Stimulated activated CD8-positive, alpha-beta memory T cell treated with anti-CD3 and anti-CD28 coated beads, Interleukin-4, amount 100 ng/mL, for 1 hour (primary cell): ENCODE measurements at regions not wholly inside any gene's neighbourhood (a gene's known extent, or its start where the extent isn't known, plus 50 kb on each side); places are given as distances from the start of the nearest gene placed in this dataset.

Source experiments
- DNase-seq, 2 donors: peaks; one replicate each; pipeline ENCODE4 v3.0.0-alpha.2; 2020; ENCODE audit warnings: low read depth in 2 of 2, low spot score in 1 of 2

DNA sequence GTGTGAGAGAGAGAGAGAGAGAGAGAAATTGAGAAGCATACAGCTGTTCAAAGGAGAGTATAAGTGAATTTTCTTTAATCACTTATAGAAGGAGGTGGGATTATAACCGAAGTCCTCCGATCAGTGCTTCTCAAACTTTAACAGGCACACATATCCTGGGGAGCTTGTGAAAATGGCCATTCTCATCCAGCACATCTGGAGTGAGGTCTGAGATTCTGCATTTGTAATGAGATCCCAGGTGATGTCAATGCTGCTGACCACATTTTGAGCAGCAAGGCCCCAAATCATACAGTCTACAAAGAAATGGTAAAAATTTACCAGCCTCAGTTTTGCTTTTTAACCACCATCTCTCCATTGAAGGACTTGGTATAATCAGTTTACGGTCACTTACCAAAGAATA is 219.0 kb downstream of the PTEN start:
- DNase-seq, result no peak

DNA sequence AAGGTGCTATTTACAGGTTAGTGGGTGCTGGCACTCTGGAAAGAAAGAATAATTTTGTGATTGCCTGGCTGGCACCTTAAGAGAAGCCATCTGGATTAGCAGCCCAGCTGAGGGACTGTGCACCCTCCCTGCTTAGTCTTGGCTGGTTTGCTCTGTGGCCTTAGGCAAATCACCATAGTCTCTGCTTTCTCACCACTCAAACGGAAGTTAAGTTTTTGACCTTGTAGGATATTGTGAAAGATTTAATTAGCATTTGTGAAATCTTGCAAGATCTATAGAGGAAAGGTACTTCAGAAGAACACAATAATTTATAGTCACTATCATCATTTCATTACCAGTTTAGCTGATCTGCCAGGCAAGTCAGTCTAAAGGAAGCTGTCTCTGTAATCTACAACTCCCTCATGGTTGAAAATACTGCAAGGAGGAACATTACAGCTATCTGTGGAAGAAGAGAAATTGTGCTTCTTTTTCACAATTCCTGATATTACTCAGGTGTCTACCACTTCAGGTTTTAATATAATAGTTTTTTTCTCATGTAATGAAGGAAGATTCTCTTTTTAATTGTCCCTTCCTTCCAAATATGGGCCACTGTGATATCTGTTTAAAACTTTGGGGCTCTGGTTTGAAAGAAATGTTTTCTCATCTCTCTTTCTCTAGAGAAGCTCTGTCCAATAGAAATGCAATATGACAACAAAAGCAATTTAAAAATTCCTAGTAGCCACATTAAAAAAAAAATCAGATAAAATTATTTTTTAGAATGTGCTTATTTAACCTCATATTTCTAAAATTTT is 219.6 kb downstream of the PTEN start:
- no peak for DNase-seq

GRCh38 chr10:88083597-88083989 is 220.2 kb downstream of the PTEN start:
- no peak for DNase-seq

DNA sequence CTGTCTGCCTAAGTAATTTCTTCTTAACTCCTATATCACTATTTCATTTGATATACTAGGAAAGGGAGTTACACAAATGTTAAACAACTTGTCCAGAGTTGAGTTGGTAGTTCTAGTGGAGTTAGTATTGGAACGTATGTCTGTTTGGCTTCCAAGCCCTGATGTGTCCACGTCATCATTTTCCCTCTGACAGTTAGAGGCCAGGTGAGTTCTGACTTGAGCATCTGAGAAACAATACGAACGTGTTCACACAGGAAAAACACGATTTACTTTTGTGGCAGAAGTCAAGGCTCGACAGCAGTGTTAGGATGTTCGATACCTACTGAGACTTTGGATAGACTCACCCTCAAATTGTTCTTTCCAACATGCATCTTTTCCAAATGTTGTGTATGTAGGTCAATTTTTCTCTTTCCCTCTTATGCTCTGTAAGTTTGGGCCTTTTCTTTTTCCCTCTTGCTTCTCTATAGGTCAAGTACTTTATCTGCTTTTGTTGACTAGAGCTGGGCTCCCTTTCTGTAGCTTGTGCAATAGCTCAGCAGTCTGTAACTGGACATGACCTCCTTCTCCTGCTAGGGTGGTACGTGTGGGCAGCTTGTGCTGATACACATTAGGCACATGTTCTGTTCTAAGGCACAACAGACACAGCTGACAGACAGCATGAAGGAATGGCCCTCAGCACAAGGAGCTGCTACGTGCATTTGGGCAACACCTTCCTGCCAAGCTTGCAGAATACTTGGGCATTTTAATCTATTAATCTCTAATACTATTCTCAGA is 222.9 kb downstream of the PTEN start:
- DNase-seq, result no peak

GRCh38 chr10:88088441-88089340 is 225.3 kb downstream of the PTEN start:
- no peak for DNase-seq

DNA sequence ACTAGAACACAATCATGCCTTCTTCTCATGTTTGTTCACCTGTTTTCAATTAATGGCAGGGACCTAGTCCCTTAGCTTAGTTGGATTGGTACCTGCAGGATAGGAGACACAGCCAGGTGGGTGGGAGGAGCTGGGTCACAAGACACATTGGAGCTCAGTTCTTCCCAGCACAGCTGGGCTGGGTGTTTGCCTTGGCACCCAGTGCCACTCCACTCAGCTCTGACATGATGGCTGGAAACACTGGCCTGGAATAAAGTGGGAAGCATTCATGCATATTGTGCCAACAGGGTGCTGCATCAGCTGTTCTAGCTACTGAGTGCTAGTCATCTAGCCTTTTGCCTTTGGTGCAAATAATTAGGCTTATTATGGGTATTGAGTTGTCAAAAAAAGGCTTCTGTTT is 226.1 kb downstream of the PTEN start:
- DNase-seq, result no peak

GRCh38 chr10:88090568-88091214 is 227.3 kb downstream of the PTEN start:
- no peak for DNase-seq

DNA sequence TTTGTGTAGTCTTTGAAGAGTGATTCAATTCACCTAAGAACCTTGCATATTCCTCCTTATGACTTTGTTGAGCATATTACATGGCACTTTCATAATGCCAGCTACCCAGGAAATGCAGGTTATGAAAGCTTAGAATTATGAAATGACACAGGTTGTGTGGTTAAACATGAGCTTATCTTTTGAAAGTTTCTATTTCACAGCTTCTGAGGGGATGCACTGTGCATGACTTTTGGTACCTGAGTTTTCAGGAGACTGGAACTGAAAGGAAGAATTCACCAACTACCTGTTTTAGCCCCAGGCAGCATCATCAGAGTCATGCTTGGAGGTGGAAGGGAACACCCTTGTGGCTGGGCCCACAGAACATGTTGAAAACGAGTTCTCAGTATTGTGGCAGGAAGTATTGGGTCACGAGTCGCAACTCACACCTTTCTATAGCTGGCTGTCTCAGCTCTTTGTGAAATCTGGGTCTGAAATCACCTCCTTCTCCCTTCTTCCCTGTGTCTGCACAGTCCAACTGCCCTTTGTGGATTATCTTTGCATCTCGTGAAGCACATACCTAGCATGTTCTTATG is 228.2 kb downstream of the PTEN start:
- DNase-seq, result peak; percentile 21 to 37

DNA sequence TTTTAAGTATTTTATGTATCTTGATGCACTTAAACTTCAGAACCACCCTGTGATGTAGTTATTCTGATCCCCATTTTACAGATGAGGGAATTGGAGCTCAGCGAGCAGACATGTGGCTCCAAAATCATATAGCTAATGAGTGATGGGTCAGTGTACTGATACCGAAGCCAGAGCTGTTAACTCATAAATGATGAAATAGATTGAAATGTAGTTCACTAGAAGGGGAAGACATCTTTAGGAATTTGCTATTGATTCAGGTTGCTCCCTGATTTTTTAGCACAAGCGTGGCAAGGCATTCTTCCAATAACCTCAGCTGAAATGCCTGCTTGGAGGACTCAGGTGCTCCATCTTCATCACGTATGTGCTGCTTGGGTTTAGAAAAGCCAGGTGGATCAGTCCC is 228.8 kb downstream of the PTEN start:
- no peak for DNase-seq

DNA sequence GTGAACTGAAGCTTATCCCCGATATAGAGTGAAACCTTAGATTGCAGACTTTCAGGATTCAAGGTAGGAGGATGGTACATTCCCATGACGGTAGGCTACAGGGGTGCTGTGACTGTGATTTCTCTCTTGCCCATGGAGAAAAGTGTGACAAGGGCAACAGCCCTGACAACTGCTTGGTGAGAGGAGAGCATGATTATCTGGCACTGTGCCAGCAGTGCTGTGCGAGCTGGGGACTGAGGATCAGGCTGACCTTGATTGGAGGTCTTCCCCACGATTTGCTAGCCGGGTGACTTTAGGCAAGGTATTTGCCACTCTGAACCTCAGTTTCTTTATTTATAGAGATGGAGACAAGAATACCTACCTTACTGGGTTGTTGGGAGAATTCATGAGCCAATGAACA is 229.5 kb downstream of the PTEN start:
- no peak for DNase-seq

GRCh38 chr10:88094795-88095194 is 231.4 kb downstream of the PTEN start:
- DNase-seq, result no peak

GRCh38 chr10:88095223-88095721 is 231.8 kb downstream of the PTEN start:
- no peak for DNase-seq

- no peak for DNase-seq
These were observed 232.5 kb downstream of the PTEN start for GRCh38 chr10:88095778-88096431.

GRCh38 chr10:88097092-88097516 is 233.7 kb downstream of the PTEN start:
- DNase-seq, result no peak

GRCh38 chr10:88097536-88097935 is 234.1 kb downstream of the PTEN start:
- no peak for DNase-seq

DNA sequence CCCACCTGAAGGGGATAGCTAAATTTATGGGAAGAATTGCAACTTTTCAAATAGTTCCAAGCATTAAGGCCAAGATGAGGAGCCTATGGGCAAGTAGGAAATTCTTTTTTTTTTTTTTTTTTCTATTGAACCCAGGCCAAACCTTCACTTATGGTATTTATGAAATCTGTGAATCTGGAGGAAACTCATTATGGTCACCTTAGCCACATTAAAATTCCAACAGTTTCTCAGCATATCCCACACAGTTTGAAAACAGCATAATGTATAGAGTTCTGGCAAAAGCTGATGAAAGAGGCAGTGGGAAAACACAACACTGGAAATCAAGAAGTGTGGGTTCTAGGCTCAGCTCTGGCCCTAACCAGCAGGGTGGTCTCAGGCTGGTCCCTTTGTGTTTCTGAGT is 236.9 kb downstream of the PTEN start:
- no peak for DNase-seq

- DNase-seq, result no peak
These were observed 238.2 kb downstream of the PTEN start for GRCh38 chr10:88101666-88102065.

DNA sequence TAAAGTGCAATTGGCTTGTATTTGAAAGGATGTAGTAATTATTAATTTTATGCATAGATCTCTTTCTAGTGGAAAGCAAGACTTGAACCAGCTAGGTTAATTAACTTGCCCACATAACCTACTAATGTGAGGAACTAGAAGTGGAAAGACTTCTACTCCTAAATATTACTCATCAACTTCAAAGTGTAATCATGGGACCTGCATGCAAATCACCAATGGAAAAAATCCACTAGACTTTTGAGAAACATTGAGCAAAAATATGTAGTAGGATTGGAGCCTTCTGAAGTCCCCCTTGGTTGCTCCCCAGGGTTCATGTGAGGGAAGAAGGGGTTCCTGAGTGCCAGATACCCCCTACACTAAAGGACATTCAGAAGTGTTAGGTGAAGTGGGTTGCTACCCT is 240.2 kb downstream of the PTEN start:
- no peak for DNase-seq

- no peak for DNase-seq
These were observed 240.8 kb downstream of the PTEN start for GRCh38 chr10:88104223-88104622.

- DNase-seq, result no peak
These were observed 242.9 kb downstream of the PTEN start for GRCh38 chr10:88106366-88106765.
